ENCODE measurements at regions not wholly inside any gene's neighbourhood (a gene's known extent, or its start where the extent isn't known, plus 50 kb on each side); places are given as distances from the start of the nearest gene placed in this dataset.

DNA sequence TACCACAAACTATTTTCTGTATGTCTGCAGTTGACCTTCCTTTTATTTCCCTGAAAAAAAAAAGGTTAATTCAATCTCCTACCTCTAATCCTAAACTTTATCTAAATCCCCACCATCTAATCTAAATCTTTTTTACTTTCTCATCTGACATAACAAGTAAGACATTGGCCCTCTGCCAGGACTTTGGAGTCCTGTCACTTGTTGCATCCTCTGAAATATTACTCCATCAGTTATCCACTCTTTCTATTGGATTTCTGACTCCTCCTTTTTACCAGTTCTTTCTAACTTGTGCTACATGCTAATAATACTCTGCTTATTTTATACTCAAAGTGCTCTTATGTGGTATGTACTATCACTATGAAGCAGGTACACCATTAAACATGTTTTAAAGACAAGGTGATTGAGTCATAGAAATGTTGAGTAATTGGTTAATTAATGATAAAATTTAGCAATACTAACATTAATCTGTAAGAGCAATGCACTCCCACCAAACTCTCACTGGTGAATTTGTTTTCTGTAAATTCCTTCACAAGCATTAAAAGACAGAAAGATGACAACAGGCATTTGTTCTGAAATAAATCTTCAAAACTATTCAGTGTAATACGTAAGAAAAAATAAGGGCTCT lies 914.2 kb upstream of the RAG2 start:
- TF ChIP-seq GTF2F1 (IDR thresholded peaks at IDR 0.05; ENCODE audit: low read length): no peak
- TF ChIP-seq, protein P1, sequence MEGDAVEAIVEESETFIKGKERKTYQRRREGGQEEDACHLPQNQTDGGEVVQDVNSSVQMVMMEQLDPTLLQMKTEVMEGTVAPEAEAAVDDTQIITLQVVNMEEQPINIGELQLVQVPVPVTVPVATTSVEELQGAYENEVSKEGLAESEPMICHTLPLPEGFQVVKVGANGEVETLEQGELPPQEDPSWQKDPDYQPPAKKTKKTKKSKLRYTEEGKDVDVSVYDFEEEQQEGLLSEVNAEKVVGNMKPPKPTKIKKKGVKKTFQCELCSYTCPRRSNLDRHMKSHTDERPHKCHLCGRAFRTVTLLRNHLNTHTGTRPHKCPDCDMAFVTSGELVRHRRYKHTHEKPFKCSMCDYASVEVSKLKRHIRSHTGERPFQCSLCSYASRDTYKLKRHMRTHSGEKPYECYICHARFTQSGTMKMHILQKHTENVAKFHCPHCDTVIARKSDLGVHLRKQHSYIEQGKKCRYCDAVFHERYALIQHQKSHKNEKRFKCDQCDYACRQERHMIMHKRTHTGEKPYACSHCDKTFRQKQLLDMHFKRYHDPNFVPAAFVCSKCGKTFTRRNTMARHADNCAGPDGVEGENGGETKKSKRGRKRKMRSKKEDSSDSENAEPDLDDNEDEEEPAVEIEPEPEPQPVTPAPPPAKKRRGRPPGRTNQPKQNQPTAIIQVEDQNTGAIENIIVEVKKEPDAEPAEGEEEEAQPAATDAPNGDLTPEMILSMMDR (CRISPR knock-in tag; IDR thresholded peaks at IDR 0.05): no peak
- TF ChIP-seq ZSCAN9 (CRISPR knock-in tag; IDR thresholded peaks at IDR 0.05; ENCODE audit: borderline replicate concordance): no peak
- TF ChIP-seq ZNF138 (CRISPR knock-in tag; IDR thresholded peaks at IDR 0.05; ENCODE audit: low read depth): no peak
- no peak for TF ChIP-seq JUN (CRISPR knock-in tag; IDR thresholded peaks at IDR 0.05)
- TF ChIP-seq ZBTB20 (CRISPR knock-in tag; IDR thresholded peaks at IDR 0.05; ENCODE audit: borderline replicate concordance, low read depth): no peak
- TF ChIP-seq, protein P2, sequence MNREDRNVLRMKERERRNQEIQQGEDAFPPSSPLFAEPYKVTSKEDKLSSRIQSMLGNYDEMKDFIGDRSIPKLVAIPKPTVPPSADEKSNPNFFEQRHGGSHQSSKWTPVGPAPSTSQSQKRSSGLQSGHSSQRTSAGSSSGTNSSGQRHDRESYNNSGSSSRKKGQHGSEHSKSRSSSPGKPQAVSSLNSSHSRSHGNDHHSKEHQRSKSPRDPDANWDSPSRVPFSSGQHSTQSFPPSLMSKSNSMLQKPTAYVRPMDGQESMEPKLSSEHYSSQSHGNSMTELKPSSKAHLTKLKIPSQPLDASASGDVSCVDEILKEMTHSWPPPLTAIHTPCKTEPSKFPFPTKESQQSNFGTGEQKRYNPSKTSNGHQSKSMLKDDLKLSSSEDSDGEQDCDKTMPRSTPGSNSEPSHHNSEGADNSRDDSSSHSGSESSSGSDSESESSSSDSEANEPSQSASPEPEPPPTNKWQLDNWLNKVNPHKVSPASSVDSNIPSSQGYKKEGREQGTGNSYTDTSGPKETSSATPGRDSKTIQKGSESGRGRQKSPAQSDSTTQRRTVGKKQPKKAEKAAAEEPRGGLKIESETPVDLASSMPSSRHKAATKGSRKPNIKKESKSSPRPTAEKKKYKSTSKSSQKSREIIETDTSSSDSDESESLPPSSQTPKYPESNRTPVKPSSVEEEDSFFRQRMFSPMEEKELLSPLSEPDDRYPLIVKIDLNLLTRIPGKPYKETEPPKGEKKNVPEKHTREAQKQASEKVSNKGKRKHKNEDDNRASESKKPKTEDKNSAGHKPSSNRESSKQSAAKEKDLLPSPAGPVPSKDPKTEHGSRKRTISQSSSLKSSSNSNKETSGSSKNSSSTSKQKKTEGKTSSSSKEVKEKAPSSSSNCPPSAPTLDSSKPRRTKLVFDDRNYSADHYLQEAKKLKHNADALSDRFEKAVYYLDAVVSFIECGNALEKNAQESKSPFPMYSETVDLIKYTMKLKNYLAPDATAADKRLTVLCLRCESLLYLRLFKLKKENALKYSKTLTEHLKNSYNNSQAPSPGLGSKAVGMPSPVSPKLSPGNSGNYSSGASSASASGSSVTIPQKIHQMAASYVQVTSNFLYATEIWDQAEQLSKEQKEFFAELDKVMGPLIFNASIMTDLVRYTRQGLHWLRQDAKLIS (CRISPR knock-in tag; IDR thresholded peaks at IDR 0.05): no peak
- TF ChIP-seq NR3C1 (CRISPR knock-in tag; IDR thresholded peaks at IDR 0.05): no peak

All from HepG2 (cell line).